ENCODE measurements at regions not wholly inside any gene's neighbourhood (a gene's known extent, or its start where the extent isn't known, plus 50 kb on each side); places are given as distances from the start of the nearest gene placed in this dataset.

DNA sequence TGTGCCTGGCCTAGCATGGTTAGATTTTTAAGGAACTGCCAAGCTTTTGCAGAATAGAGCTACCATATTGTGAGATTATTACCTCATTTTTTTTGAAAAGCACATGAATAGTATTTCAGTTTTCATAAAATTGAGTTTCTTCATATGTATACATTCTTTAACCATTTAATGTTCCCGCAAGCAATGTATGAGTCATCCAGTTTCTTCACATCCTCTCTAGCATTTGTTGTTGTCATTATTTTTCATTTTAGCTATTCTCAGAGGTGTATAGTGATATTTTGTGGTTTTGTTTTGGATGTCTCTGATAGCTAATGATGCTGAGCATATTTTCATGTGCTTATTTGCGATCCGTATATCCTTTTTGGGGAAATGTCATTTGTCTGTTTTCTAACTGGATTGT, 74.9 kb downstream of the GLUD2 start:
- Histone ChIP-seq H3K4me1 (ENCODE audit: control insufficient read depth in 4 of 4, insufficient read depth in 4 of 4, low read length in 3 of 4) (no peaks in the 10 kb centered on the region), H3K9me3 (ENCODE audit: control insufficient read depth in 4 of 4, low read length in 3 of 4) (no peaks in the 10 kb centered on the region), H3K27ac (ENCODE audit: low read depth in 1 of 2, low read length in 2 of 2) (no peak overlapping the region), H3K36me3 (ENCODE audit: control insufficient read depth in 4 of 4, insufficient read depth in 3 of 4, low read depth in 1 of 4, low read length in 3 of 4) (no peaks in the 10 kb centered on the region), H3K9ac (ENCODE audit: low read depth in 1 of 2, low read length in 2 of 2) (no peak overlapping the region), H3K4me3 (ENCODE audit: low read depth in 1 of 3, low read length in 3 of 3) (no peak overlapping the region), H3K27me3 (ENCODE audit: control insufficient read depth in 4 of 4, insufficient read depth in 4 of 4, low read length in 3 of 4) (no peaks in the 10 kb centered on the region)
- DNase-seq (ENCODE audit: low spot score), result no peak
- TF ChIP-seq, protein P1, sequence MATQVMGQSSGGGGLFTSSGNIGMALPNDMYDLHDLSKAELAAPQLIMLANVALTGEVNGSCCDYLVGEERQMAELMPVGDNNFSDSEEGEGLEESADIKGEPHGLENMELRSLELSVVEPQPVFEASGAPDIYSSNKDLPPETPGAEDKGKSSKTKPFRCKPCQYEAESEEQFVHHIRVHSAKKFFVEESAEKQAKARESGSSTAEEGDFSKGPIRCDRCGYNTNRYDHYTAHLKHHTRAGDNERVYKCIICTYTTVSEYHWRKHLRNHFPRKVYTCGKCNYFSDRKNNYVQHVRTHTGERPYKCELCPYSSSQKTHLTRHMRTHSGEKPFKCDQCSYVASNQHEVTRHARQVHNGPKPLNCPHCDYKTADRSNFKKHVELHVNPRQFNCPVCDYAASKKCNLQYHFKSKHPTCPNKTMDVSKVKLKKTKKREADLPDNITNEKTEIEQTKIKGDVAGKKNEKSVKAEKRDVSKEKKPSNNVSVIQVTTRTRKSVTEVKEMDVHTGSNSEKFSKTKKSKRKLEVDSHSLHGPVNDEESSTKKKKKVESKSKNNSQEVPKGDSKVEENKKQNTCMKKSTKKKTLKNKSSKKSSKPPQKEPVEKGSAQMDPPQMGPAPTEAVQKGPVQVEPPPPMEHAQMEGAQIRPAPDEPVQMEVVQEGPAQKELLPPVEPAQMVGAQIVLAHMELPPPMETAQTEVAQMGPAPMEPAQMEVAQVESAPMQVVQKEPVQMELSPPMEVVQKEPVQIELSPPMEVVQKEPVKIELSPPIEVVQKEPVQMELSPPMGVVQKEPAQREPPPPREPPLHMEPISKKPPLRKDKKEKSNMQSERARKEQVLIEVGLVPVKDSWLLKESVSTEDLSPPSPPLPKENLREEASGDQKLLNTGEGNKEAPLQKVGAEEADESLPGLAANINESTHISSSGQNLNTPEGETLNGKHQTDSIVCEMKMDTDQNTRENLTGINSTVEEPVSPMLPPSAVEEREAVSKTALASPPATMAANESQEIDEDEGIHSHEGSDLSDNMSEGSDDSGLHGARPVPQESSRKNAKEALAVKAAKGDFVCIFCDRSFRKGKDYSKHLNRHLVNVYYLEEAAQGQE (IDR thresholded peaks at IDR 0.05), result no peak
- TF ChIP-seq FOXA2 (IDR thresholded peaks at IDR 0.05), result no peak
- TF ChIP-seq, protein P2, sequence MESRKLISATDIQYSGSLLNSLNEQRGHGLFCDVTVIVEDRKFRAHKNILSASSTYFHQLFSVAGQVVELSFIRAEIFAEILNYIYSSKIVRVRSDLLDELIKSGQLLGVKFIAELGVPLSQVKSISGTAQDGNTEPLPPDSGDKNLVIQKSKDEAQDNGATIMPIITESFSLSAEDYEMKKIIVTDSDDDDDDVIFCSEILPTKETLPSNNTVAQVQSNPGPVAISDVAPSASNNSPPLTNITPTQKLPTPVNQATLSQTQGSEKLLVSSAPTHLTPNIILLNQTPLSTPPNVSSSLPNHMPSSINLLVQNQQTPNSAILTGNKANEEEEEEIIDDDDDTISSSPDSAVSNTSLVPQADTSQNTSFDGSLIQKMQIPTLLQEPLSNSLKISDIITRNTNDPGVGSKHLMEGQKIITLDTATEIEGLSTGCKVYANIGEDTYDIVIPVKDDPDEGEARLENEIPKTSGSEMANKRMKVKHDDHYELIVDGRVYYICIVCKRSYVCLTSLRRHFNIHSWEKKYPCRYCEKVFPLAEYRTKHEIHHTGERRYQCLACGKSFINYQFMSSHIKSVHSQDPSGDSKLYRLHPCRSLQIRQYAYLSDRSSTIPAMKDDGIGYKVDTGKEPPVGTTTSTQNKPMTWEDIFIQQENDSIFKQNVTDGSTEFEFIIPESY (IDR thresholded peaks at IDR 0.05), result no peak
- no peak for TF ChIP-seq FOXA1 (IDR thresholded peaks at IDR 0.05)
- no peak for TF ChIP-seq RXRA (IDR thresholded peaks at IDR 0.05)
- TF ChIP-seq HNF4G (IDR thresholded peaks at IDR 0.05), result no peak
- TF ChIP-seq GABPA (IDR thresholded peaks at IDR 0.05 in 1 of 2, conservative IDR thresholded peaks at IDR 0.05 in 1 of 2), result no peak
- TF ChIP-seq YY1 (IDR thresholded peaks at IDR 0.05), result no peak
- TF ChIP-seq, protein P3, sequence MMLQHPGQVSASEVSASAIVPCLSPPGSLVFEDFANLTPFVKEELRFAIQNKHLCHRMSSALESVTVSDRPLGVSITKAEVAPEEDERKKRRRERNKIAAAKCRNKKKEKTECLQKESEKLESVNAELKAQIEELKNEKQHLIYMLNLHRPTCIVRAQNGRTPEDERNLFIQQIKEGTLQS (IDR thresholded peaks at IDR 0.05), result no peak
- TF ChIP-seq, protein P4, sequence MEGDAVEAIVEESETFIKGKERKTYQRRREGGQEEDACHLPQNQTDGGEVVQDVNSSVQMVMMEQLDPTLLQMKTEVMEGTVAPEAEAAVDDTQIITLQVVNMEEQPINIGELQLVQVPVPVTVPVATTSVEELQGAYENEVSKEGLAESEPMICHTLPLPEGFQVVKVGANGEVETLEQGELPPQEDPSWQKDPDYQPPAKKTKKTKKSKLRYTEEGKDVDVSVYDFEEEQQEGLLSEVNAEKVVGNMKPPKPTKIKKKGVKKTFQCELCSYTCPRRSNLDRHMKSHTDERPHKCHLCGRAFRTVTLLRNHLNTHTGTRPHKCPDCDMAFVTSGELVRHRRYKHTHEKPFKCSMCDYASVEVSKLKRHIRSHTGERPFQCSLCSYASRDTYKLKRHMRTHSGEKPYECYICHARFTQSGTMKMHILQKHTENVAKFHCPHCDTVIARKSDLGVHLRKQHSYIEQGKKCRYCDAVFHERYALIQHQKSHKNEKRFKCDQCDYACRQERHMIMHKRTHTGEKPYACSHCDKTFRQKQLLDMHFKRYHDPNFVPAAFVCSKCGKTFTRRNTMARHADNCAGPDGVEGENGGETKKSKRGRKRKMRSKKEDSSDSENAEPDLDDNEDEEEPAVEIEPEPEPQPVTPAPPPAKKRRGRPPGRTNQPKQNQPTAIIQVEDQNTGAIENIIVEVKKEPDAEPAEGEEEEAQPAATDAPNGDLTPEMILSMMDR (IDR thresholded peaks at IDR 0.05; ENCODE audit: low read depth, low read length, missing input control), result no peak
- TF ChIP-seq, protein P5, sequence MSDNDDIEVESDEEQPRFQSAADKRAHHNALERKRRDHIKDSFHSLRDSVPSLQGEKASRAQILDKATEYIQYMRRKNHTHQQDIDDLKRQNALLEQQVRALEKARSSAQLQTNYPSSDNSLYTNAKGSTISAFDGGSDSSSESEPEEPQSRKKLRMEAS (IDR thresholded peaks at IDR 0.05), result no peak
- no peak for TF ChIP-seq RAD21 (IDR thresholded peaks at IDR 0.05)
- TF ChIP-seq SP1 (IDR thresholded peaks at IDR 0.05), result no peak
- TF ChIP-seq EGR1 (IDR thresholded peaks at IDR 0.05; ENCODE audit: low read depth in 2 of 2), result no peak
- TF ChIP-seq JUND (IDR thresholded peaks at IDR 0.05), result no peak
- TF ChIP-seq HNF4A (conservative IDR thresholded peaks at IDR 0.05), result no peak
- TF ChIP-seq NR2F2 (IDR thresholded peaks at IDR 0.05), result no peak
- 97% methylated on average over 3 of the region's 3 CpGs for WGBS
